ENCODE measurements at regions not wholly inside any gene's neighbourhood (a gene's known extent, or its start where the extent isn't known, plus 50 kb on each side); places are given as distances from the start of the nearest gene placed in this dataset.
"Not testable (repeated sequence)": the region's sequence is repeated elsewhere in the genome, so short reads cannot be mapped to it uniquely, and the experiment has no call there.

GRCh38 chr9:87374023-87374919, 123.4 kb upstream of the DAPK1 start:
- peak; percentile 83 for DNase-seq
- ATAC-seq = peak; percentile 99
- intact Hi-C loops (cut with DNase I, micrococcal nuclease) = loop anchor here (1.0 to 10.0 kb wide), 7 partner anchors 90 to 1611 kb away; no protein-coding TSS in a partner anchor
- H3K4me3 Mint-ChIP-seq; H3K9me3 Mint-ChIP-seq (ENCODE audit: low read depth); H3K36me3 Mint-ChIP-seq (ENCODE audit: low read depth): not testable (repeated sequence)
- ChIA-PET CTCF (interaction anchor here (0.8 to 2.2 kb wide), 3 partner anchors 9 to 90 kb away, joined by 3 to 12 read pairs (median 9); no protein-coding TSS in a partner anchor), POLR2A (interaction anchor here (0.6 to 1.2 kb wide), 5 partner anchors 95 to 438 kb away, joined by 3 to 8 read pairs (median 4); partner anchors contain the start of gene DAPK1)
- peaks cover 15% of the 10 kb centered on the region for H3K4me1 Mint-ChIP-seq
- peak overlapping the region; percentile 16 for H3K27ac Mint-ChIP-seq
- H3K27me3 Mint-ChIP-seq = peaks cover 41% of the 10 kb centered on the region

- DNase-seq = no peak
- Mint-ChIP-seq H3K4me3 (no peak overlapping the region), H3K4me1 (peaks cover 15% of the 10 kb centered on the region), H3K27me3 (peaks cover 37% of the 10 kb centered on the region), H3K9me3 (ENCODE audit: low read depth) (no peaks in the 10 kb centered on the region), H3K27ac (no peak overlapping the region), H3K36me3 (ENCODE audit: low read depth) (no peaks in the 10 kb centered on the region)
- intact Hi-C loops (cut with DNase I, micrococcal nuclease) = loop anchor here in 1 of 2 experiments (10.0 kb wide), 1 partner anchor 1609 kb away; no protein-coding TSS in a partner anchor
- ATAC-seq = no peak
- ChIA-PET CTCF (interaction anchor here (2.2 kb wide), 1 partner anchor 8 kb away, joined by 9 read pairs; no protein-coding TSS in a partner anchor), POLR2A (no interaction called here)
Measured at GRCh38 chr9:87375397-87376073, 122.1 kb upstream of the DAPK1 start.

- CTCF ChIA-PET = no interaction called here
- H3K36me3 Mint-ChIP-seq (ENCODE audit: low read depth) = no peaks in the 10 kb centered on the region
- peaks cover 31% of the 10 kb centered on the region for H3K27me3 Mint-ChIP-seq
- H3K4me1 Mint-ChIP-seq = peaks cover 14% of the 10 kb centered on the region
- DNase-seq (no peak), ATAC-seq (no peak)
- no peak overlapping the region for H3K27ac Mint-ChIP-seq
- POLR2A ChIA-PET = no interaction called here
- intact Hi-C loops (cut with DNase I, micrococcal nuclease) = loop anchor here in 1 of 2 experiments (10.0 kb wide), 1 partner anchor 1606 kb away; no protein-coding TSS in a partner anchor
- H3K9me3 Mint-ChIP-seq (ENCODE audit: low read depth) = no peaks in the 10 kb centered on the region
- no peak overlapping the region for H3K4me3 Mint-ChIP-seq
Measured at GRCh38 chr9:87378676-87379075, 119.0 kb upstream of the DAPK1 start.

- DNase-seq (no peak), ATAC-seq (no peak)
- peaks cover 28% of the 10 kb centered on the region for H3K27me3 Mint-ChIP-seq
- POLR2A ChIA-PET = no interaction called here
- H3K9me3 Mint-ChIP-seq (ENCODE audit: low read depth) = no peaks in the 10 kb centered on the region
- no peaks in the 10 kb centered on the region for H3K36me3 Mint-ChIP-seq (ENCODE audit: low read depth)
- H3K4me3 Mint-ChIP-seq = no peak overlapping the region
- H3K4me1 Mint-ChIP-seq = peaks cover 8% of the 10 kb centered on the region
- H3K27ac Mint-ChIP-seq = no peak overlapping the region
- intact Hi-C loops (cut with DNase I, micrococcal nuclease) = loop anchor here in 1 of 2 experiments (10.0 kb wide), 1 partner anchor 1606 kb away; no protein-coding TSS in a partner anchor
- CTCF ChIA-PET = interaction anchor here (0.9 kb wide), 1 partner anchor 10 kb away, joined by 4 read pairs; no protein-coding TSS in a partner anchor
Measured at GRCh38 chr9:87379300-87379699, 118.4 kb upstream of the DAPK1 start.

- DNase-seq (no peak), ATAC-seq (no peak)
- H3K36me3 Mint-ChIP-seq (ENCODE audit: low read depth) = no peaks in the 10 kb centered on the region
- no peaks in the 10 kb centered on the region for H3K4me1 Mint-ChIP-seq
- no peaks in the 10 kb centered on the region for H3K9me3 Mint-ChIP-seq (ENCODE audit: low read depth)
- ChIA-PET CTCF (no interaction called here), POLR2A (no interaction called here)
- no peak overlapping the region for H3K27ac Mint-ChIP-seq
- H3K4me3 Mint-ChIP-seq = no peak overlapping the region
- peaks cover 27% of the 10 kb centered on the region for H3K27me3 Mint-ChIP-seq
- intact Hi-C loops (cut with DNase I, micrococcal nuclease) = no loop called here
Measured at GRCh38 chr9:87381050-87381711, 116.5 kb upstream of the DAPK1 start.

- intact Hi-C loops (cut with DNase I, micrococcal nuclease) = no loop called here
- no peak for DNase-seq
- Mint-ChIP-seq H3K36me3 (ENCODE audit: low read depth) (no peaks in the 10 kb centered on the region), H3K9me3 (ENCODE audit: low read depth) (no peaks in the 10 kb centered on the region), H3K27ac (no peak overlapping the region), H3K4me3 (no peak overlapping the region), H3K27me3 (peaks cover 22% of the 10 kb centered on the region), H3K4me1 (no peaks in the 10 kb centered on the region)
- POLR2A ChIA-PET = no interaction called here
- CTCF ChIA-PET = no interaction called here
- no peak for ATAC-seq
Measured at GRCh38 chr9:87381746-87382145, 115.9 kb upstream of the DAPK1 start.

- H3K4me3 Mint-ChIP-seq = no peak overlapping the region
- ChIA-PET POLR2A (no interaction called here), CTCF (interaction anchor here (0.5 to 1.8 kb wide), 2 partner anchors 9 to 62 kb away, joined by 3 to 9 read pairs; no protein-coding TSS in a partner anchor)
- no peaks in the 10 kb centered on the region for H3K4me1 Mint-ChIP-seq
- H3K9me3 Mint-ChIP-seq (ENCODE audit: low read depth) = no peaks in the 10 kb centered on the region
- no peak overlapping the region for H3K27ac Mint-ChIP-seq
- peaks cover 21% of the 10 kb centered on the region for H3K27me3 Mint-ChIP-seq
- intact Hi-C loops (cut with DNase I, micrococcal nuclease) = no loop called here
- ATAC-seq (no peak), DNase-seq (no peak)
- no peaks in the 10 kb centered on the region for H3K36me3 Mint-ChIP-seq (ENCODE audit: low read depth)
Measured at GRCh38 chr9:87382900-87383299, 114.8 kb upstream of the DAPK1 start.

GRCh38 chr9:87383344-87384150, 114.1 kb upstream of the DAPK1 start:
- DNase-seq = no peak
- H3K36me3 Mint-ChIP-seq (ENCODE audit: low read depth) = no peaks in the 10 kb centered on the region
- intact Hi-C loops (cut with DNase I, micrococcal nuclease) = no loop called here
- no peaks in the 10 kb centered on the region for H3K9me3 Mint-ChIP-seq (ENCODE audit: low read depth)
- H3K4me3 Mint-ChIP-seq = no peak overlapping the region
- ATAC-seq = no peak
- CTCF ChIA-PET = interaction anchor here (0.5 to 1.8 kb wide), 2 partner anchors 9 to 62 kb away, joined by 3 to 9 read pairs; no protein-coding TSS in a partner anchor
- H3K27me3 Mint-ChIP-seq = peaks cover 19% of the 10 kb centered on the region
- H3K27ac Mint-ChIP-seq = no peak overlapping the region
- POLR2A ChIA-PET = no interaction called here
- H3K4me1 Mint-ChIP-seq = no peaks in the 10 kb centered on the region

GRCh38 chr9:87386490-87387025, 111.1 kb upstream of the DAPK1 start:
- ATAC-seq (no peak), DNase-seq (no peak)
- no peaks in the 10 kb centered on the region for H3K4me1 Mint-ChIP-seq
- H3K27ac Mint-ChIP-seq = no peak overlapping the region
- H3K27me3 Mint-ChIP-seq = peaks cover 16% of the 10 kb centered on the region
- no peaks in the 10 kb centered on the region for H3K36me3 Mint-ChIP-seq (ENCODE audit: low read depth)
- H3K9me3 Mint-ChIP-seq (ENCODE audit: low read depth) = no peaks in the 10 kb centered on the region
- ChIA-PET POLR2A (no interaction called here), CTCF (interaction anchor here (0.7 kb wide), 1 partner anchor 171 kb away, joined by 3 read pairs; no protein-coding TSS in a partner anchor)
- H3K4me3 Mint-ChIP-seq = no peak overlapping the region
- intact Hi-C loops (cut with DNase I, micrococcal nuclease) = no loop called here

GRCh38 chr9:87387351-87388011, 110.2 kb upstream of the DAPK1 start:
- H3K4me3 Mint-ChIP-seq = no peak overlapping the region
- no peaks in the 10 kb centered on the region for H3K4me1 Mint-ChIP-seq
- ChIA-PET POLR2A (no interaction called here), CTCF (interaction anchor here (0.7 kb wide), 1 partner anchor 171 kb away, joined by 3 read pairs; no protein-coding TSS in a partner anchor)
- H3K27ac Mint-ChIP-seq = no peak overlapping the region
- H3K36me3 Mint-ChIP-seq (ENCODE audit: low read depth) = no peaks in the 10 kb centered on the region
- H3K9me3 Mint-ChIP-seq (ENCODE audit: low read depth) = no peaks in the 10 kb centered on the region
- ATAC-seq (no peak), DNase-seq (no peak)
- peaks cover 16% of the 10 kb centered on the region for H3K27me3 Mint-ChIP-seq
- intact Hi-C loops (cut with DNase I, micrococcal nuclease) = no loop called here

Data from activated CD4-positive, alpha-beta T cell treated with anti-CD3 and anti-CD28 coated beads for 36 hours (primary cell).